Stimulated activated CD4-positive, alpha-beta T cell treated with anti-CD3 and anti-CD28 coated beads, Interleukin-1b, Interleukin-23, amount 100 ng/mL, for 1 hour (primary cell): ENCODE measurements at regions not wholly inside any gene's neighbourhood (a gene's known extent, or its start where the extent isn't known, plus 50 kb on each side); places are given as distances from the start of the nearest gene placed in this dataset.
"Not testable (repeated sequence)": the region's sequence is repeated elsewhere in the genome, so short reads cannot be mapped to it uniquely, and the experiment has no call there.

Source experiments
- DNase-seq, 2 donors: peaks; one replicate each; pipeline ENCODE4 v3.0.0-alpha.2; 2020; ENCODE audit warnings: low read depth in 2 of 2

DNA sequence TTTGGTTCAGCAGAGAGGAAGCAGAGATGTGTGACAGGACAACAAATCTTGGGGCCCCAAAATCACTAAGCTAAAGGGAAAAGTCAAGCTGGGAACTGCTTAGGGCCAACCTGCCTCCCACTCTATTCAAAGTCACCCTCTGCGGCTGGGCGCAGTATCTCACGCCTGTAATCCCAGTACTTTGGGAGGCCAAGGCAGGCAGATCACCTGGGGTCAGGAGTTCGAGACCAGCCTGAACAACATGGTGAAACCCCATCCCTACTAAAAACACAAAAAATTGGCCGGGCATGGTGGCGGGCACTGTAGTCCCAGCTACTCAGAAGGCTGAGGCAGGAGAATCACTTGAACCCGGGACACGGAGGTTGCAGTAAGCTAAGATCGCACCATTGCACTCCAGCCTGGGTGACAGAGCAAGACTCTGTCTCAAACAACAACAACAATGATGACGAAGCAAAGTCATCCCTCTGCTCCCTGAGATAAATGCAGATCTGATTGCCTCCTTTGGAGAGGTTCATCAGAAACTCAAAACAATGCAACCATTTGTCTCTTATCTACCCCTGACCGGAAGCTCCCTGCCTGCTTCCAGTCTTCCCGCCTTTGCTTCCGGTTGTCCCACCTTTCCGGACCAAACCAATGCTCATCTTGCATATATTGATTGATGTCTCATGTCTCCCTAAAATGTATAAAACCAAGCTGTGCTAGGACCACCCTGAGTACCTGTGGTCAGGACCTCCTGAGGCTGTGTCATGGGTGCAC lies 136.4 kb upstream of the AFDN start:
- not testable (repeated sequence) for DNase-seq

- DNase-seq, result no peak
Observed at GRCh38 chr6:167690931-167691330, 135.8 kb upstream of the AFDN start.

DNA sequence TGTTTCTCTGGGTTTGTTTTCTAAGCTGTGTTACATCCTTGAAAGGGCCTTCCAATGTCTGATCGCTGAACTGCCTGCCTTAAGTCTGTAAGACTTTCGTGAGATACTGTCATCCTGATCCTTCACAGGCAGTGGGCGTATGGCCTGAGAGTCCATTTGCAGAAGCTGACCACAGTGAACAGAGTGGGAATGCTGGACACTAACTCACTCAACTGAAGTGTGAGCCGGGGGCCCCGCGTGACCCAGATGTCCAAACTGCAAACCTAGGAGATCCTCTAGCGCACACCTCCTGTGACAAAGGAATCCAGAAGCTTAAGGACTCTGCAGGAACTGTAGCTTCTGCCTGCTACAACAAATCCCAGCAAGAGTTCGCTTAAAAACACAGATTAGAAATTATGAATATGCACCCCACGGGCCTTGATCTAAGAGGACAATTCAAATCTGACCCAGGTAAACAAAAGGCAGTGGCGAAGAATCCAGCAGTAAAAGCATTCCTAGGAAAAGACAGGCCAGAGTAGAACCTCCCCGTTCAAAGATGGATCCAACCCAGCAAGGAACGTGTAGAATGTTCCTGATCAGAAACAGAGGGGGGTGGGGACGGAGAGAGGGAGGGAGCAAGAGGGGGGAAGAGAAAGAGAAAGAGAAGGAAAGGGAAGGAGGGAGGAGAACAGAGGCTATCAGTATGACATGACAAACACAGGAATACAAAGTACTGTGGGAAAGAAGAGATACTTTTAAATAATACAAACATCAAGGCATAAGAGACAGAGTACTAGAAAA lies 135.0 kb upstream of the AFDN start:
- DNase-seq, result no peak

- not testable (repeated sequence) for DNase-seq
Observed at GRCh38 chr6:167693478-167693877, 133.2 kb upstream of the AFDN start.

GRCh38 chr6:167695831-167696230 lies 130.9 kb upstream of the AFDN start:
- no peak for DNase-seq

DNA sequence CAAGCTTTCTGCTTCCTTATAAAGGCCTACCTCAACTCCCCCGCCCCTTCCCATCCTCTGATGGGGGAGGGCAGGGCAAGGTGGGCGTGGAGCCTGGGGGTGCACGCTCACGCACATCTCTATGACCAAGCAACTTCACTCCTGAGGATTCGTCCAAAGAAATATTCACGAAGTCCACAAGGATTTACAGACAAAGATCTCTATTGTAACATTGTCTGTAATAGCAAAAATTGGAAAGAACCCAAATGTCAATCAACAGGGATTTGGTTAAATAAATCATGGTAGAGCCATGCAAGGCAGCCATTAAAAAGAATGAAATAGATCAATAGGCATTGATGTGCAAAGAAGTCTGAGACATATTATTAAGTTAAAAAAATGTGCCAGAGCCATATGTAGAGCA lies 130.4 kb upstream of the AFDN start:
- DNase-seq, result no peak

DNA sequence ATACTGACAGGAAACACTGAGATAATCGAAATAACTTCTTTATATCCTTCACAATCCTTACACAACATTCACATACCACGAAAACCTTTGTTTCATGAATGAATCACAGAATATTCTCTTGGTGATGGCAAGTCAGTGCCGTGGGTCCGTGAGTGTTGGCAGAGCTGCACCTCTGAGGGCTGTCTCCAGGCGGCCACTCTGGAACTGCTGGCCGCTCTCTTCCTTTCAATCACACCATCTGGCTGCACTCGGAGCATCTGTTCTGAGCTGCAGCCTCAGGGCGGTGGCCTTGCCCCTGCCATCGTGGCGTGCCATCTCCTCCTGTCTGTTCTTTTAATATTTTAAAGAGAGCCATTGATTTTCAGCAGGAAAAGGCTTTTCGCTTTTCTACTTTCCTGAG lies 129.4 kb upstream of the AFDN start:
- DNase-seq, result no peak

GRCh38 chr6:167698540-167698939 lies 128.2 kb upstream of the AFDN start:
- no peak for DNase-seq

GRCh38 chr6:167699141-167699931 lies 127.4 kb upstream of the AFDN start:
- peak in 1 of 2 donors; percentile 28 for DNase-seq

- no peak for DNase-seq
Observed at GRCh38 chr6:167700199-167700598, 126.5 kb upstream of the AFDN start.

- no peak for DNase-seq
Observed at GRCh38 chr6:167701010-167701409, 125.7 kb upstream of the AFDN start.

GRCh38 chr6:167702241-167702827 lies 124.4 kb upstream of the AFDN start:
- DNase-seq, result no peak

GRCh38 chr6:167703347-167703746 lies 123.4 kb upstream of the AFDN start:
- DNase-seq, result no peak

- no peak for DNase-seq
Observed at GRCh38 chr6:167703781-167704180, 122.9 kb upstream of the AFDN start.

DNA sequence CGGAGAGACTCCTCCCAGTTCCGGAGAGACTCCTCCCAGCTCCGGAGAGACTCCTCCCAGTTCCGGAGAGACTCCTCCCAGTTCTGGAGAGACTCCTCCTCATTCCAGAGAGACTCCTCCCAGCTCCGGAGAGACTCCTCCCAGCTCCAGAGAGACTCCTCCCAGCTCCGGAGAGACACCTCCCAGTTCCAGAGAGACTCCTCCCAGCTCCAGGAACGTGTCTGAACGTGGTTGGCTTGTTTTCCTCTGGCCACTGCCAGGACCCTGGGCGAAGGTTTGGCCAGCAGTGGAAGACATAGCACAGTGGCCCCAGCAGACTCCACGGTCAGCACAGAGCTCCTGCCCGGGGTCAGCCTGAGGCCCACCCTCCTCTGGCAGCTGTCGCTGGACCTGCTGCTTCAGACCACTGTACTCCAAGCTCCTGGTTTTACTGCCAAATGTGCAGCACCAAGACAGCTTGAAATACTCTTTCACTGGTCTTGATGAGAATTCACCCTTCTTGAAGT lies 122.3 kb upstream of the AFDN start:
- no peak for DNase-seq

GRCh38 chr6:167705211-167705750 lies 121.4 kb upstream of the AFDN start:
- no peak for DNase-seq

GRCh38 chr6:167706313-167707109 lies 120.2 kb upstream of the AFDN start:
- DNase-seq, result peak; percentile 12

- DNase-seq, result no peak
Observed at GRCh38 chr6:167707686-167708500, 118.8 kb upstream of the AFDN start.

DNA sequence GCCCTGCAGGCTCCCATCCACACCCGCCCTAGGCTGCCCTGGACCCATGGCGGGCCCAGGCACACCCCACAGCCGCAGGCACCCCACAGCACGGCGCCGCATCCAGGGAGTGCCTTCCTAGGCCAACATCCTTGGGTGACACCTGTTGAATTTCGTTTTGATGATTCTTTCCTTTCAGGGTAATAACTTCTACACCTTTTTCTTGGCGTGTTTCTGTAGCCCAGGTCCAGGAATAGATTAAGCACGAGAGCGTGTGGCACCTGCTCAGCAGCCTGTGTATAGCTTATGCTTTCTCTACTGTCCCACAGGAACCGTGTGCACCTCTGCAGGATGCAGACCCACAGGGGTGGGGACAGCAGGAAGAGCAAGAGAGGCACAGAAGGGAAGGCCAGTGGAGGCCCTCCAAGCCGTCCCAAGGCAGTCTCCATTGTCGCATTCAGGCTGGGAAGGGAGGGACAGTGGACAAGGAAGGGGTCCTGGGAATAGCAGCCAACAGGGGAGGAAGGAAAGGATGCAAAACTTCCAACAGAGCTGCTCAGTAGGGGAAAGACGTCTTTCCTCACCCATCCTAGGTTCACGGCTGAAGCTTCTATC lies 118.1 kb upstream of the AFDN start:
- DNase-seq, result no peak
